ENCODE measurements at regions not wholly inside any gene's neighbourhood (a gene's known extent, or its start where the extent isn't known, plus 50 kb on each side); places are given as distances from the start of the nearest gene placed in this dataset.
"Not testable (repeated sequence)": the region's sequence is repeated elsewhere in the genome, so short reads cannot be mapped to it uniquely, and the experiment has no call there.

GRCh38 chr6:168171673-168172353 is 92.8 kb upstream of the FRMD1 start:
- DNase-seq (ENCODE audit: low spot score): no peak

- DNase-seq (ENCODE audit: low spot score): no peak
These were observed 92.0 kb upstream of the FRMD1 start for GRCh38 chr6:168170841-168171601.

GRCh38 chr6:168169624-168170023 is 90.6 kb upstream of the FRMD1 start:
- DNase-seq (ENCODE audit: low spot score): no peak

DNA sequence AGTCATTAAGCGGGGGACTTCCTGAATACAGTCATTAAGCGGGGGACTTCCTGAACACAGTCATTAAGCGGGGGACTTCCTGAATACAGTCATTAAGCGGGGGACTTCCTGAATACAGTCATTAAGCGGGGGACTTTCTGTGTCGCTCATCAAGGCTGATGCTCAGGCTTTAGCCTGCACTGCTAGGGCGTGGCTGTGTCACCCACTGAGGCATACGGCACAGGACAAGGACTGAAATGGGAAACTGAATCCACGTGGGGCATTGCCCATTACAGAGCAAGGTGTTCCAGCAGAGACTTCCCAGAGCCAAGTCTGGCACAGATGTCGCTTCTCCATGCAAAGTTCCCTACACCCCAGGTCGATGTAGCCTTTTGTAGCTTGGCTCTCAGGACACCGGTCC is 89.9 kb upstream of the FRMD1 start:
- not testable (repeated sequence) for DNase-seq (ENCODE audit: low spot score)

DNA sequence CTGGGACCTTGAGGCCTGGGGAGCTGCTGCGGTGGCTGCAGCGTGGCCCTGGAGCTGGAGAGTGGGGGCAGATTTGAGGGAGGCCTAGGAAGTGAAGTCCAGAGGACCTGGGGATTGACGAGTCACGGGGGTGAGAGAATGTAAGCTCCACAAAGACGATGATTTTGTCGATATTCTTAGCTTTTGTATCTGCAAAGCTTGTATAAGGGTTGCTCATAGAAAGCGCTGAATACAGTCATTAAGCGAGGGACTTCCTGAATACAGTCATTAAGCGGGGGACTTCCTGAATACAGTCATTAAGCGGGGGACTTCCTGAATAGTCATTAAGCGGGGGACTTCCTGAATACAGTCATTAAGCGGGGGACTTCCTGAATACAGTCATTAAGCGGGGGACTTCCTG is 89.3 kb upstream of the FRMD1 start:
- DNase-seq (ENCODE audit: low spot score): not testable (repeated sequence)

GRCh38 chr6:168167431-168168315 is 88.7 kb upstream of the FRMD1 start:
- DNase-seq (ENCODE audit: low spot score): no peak

DNA sequence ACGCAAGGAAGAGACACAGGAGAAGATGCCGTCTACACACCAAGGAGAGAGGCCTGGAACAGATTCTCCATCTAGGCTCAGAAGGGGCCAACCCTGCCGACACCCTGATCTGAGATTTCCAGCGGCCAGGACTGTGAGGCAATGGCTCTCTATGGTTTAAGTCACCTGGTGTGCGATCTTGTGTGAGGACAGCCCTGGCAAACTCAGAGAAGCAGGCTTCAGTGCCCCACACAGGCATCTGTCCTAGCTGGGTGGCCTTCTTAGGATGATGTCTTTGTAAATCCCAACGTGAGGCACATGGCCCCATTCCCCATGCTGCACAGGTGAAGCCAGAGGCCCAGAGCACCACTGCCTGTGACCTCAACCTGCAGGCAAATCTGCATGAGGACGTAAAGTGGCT is 87.6 kb upstream of the FRMD1 start:
- no peak for DNase-seq (ENCODE audit: low spot score)

DNA sequence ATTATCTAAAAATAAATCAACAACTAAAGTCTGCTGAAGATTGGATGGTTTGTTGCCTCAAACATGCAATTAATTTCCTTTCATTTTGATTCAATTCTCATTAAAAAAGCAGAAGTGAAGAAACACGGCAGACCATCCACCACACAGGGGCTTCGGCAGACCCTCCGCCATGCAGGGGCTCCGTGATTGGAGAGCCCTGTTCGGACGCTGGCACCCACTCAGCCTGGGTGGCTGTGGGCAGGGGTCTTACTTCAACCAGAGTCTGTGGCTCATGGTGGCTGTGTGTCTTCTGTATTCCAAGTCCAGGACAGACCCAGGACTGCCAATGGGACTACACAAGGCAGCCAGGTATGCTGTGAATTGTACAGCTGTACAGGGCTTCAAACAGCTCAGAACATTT is 86.9 kb upstream of the FRMD1 start:
- no peak for DNase-seq (ENCODE audit: low spot score)

- DNase-seq (ENCODE audit: low spot score): no peak
These were observed 86.4 kb upstream of the FRMD1 start for GRCh38 chr6:168165373-168165772.

DNA sequence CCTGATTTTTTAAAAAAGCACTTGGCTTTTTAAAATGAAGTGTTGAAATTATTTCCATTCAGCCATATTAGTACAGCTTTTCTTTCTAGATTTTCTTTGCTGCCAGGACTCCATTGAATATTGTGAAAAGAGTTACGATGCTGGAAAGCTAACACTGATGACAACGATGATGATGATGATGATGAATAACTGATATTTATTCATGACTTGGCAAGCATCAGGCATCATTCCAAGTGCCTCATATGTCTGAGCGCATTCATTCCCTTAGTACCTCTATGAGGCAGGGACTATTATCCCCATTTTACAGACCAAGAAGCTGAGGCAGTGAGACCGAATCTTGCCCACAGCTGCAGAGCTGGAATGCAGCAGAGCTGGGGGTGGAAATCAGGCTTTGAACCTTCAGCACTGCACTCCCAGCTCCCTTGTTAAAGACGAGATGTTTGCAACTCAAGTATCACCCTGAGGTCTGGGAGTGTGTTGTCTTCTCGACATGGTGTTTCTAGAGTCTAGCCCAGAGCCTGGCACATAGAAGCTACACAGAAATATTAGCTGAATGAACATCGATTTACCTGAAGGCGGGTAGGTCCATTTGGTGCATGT is 85.5 kb upstream of the FRMD1 start:
- DNase-seq (ENCODE audit: low spot score): no peak

GRCh38 chr6:168163096-168163731 is 84.2 kb upstream of the FRMD1 start:
- DNase-seq (ENCODE audit: low spot score): no peak

- no peak for DNase-seq (ENCODE audit: low spot score)
These were observed 83.4 kb upstream of the FRMD1 start for GRCh38 chr6:168162366-168162765.

- DNase-seq (ENCODE audit: low spot score): no peak
These were observed 82.3 kb upstream of the FRMD1 start for GRCh38 chr6:168161371-168161750.

GRCh38 chr6:168160506-168161370 is 81.7 kb upstream of the FRMD1 start:
- DNase-seq (ENCODE audit: low spot score): no peak

DNA sequence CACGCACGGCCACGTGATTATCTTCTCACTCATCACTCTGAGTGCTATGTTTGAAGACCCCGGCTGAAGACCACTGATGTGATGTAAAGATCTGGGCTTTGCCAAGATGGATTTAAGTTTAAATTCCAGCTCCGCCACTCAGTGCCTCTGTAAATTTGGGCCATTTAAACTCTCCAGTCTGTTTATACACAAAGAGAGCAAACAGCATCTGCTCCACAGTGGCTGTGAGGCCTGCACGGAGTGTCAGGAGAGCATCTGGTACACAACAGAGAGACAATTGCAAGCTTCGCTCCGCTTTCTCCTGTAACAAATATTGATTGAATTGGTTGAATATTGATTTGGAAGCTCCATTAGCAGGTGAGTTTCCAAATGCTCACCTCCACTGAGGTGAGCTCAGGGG is 80.5 kb upstream of the FRMD1 start:
- no peak for DNase-seq (ENCODE audit: low spot score)

- DNase-seq (ENCODE audit: low spot score): no peak
These were observed 80.0 kb upstream of the FRMD1 start for GRCh38 chr6:168158980-168159349.

GRCh38 chr6:168158213-168158979 is 79.4 kb upstream of the FRMD1 start:
- no peak for DNase-seq (ENCODE audit: low spot score)

DNA sequence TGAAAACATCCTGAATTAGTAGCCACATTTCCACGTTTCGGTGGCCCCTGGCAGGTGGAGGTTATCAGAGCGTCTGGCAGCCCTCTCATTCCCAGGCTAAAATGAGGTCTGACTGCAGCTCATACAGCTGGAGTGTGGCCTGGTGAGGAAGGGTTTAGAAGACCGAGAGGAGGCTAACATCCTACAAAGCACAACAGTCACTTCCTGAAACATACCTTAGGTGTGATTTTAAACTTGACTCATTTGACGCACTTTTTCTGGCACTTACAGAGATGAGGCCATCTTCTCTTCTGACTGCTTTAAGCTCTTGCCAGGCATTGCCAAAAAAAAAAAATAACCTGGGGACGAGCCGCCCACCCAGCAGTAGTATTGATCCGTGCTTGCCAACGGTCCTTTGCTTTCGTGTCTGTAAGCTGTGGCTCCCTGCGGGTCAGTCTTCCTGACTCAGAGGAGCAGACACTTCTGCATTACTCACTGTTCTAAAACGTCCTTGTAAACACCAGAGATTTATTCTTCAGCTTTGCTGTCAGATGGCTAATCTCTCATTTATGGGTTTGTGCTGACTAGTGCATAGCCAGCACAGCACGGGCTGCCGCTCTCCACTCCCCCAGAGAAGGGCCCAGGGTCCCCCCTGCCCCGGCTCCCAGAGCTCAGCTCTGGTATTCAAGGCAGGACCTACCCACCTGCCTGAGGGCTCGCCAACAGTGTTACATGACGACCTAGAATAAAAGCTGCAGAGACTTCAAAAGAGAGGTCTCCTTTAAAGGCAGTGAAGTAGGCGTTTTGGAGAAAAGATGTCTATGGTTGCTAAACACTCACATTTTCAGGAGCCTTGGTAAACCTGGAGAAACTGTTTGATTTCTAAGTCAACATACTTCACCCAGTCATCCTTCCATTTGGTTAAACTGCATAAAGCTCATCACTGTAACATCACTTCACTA is 78.5 kb upstream of the FRMD1 start:
- DNase-seq (ENCODE audit: low spot score): no peak

GRCh38 chr6:168156742-168157265 is 77.8 kb upstream of the FRMD1 start:
- no peak for DNase-seq (ENCODE audit: low spot score)

Data from HuH-7 (cell line).